ENCODE measurements at regions not wholly inside any gene's neighbourhood (a gene's known extent, or its start where the extent isn't known, plus 50 kb on each side); places are given as distances from the start of the nearest gene placed in this dataset.

DNA sequence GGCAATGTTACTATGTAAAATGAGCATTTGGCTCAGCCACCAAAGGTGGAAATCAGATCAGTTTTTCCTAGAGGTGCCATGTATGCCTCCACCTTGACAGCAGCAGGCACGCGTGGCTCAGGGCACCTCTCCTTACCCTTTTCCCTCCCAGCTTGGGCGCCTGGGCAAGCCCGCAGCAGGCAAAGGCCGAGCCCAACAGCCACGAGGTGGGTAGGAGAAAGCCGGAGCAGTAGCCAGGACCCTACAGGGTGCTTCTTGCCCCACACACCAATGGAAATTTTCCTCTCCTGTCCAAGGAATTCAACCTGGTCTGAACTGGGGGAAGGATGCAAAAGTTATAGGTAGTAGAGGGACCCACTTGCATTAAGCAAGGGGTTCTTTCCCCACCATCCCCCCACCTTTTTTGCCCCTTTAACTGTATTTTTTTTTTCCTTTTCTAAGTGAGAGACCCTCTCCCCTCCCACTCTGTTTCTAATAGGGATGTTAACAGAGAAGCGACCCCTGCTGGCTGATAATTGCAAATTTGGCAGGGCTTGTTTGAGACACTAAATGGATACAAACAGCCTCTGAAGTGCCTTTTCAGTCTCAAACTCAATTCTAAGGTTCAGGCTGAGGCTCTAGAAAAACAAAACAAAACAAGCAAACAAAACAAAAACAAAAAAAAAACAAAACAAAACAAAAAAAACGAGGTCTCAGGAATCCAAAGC is 895.1 kb downstream of the PCDH18 start:
- H3K27me3 ChIP-seq (ENCODE audit: insufficient read depth, poor library complexity, severe bottlenecking) = no peaks in the 10 kb centered on the region
- H3K4me3 ChIP-seq (replicated peaks; ENCODE audit: insufficient read depth, low read length) = no peak overlapping the region
- TF ChIP-seq POLR2AphosphoS5 (IDR thresholded peaks at IDR 0.05; ENCODE audit: low read depth) (no peak), SPI1 (IDR thresholded peaks at IDR 0.05; ENCODE audit: borderline replicate concordance, low read depth) (no peak)
- TF ChIP-seq, protein P1, sequence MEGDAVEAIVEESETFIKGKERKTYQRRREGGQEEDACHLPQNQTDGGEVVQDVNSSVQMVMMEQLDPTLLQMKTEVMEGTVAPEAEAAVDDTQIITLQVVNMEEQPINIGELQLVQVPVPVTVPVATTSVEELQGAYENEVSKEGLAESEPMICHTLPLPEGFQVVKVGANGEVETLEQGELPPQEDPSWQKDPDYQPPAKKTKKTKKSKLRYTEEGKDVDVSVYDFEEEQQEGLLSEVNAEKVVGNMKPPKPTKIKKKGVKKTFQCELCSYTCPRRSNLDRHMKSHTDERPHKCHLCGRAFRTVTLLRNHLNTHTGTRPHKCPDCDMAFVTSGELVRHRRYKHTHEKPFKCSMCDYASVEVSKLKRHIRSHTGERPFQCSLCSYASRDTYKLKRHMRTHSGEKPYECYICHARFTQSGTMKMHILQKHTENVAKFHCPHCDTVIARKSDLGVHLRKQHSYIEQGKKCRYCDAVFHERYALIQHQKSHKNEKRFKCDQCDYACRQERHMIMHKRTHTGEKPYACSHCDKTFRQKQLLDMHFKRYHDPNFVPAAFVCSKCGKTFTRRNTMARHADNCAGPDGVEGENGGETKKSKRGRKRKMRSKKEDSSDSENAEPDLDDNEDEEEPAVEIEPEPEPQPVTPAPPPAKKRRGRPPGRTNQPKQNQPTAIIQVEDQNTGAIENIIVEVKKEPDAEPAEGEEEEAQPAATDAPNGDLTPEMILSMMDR (IDR thresholded peaks at IDR 0.05; ENCODE audit: insufficient read depth, low read length) = peak; percentile 7
- DNase-seq (ENCODE audit: low read depth in 1 of 2, low spot score in 1 of 2) = no peak
- H3K27ac ChIP-seq (replicated peaks) = no peak overlapping the region

DNA sequence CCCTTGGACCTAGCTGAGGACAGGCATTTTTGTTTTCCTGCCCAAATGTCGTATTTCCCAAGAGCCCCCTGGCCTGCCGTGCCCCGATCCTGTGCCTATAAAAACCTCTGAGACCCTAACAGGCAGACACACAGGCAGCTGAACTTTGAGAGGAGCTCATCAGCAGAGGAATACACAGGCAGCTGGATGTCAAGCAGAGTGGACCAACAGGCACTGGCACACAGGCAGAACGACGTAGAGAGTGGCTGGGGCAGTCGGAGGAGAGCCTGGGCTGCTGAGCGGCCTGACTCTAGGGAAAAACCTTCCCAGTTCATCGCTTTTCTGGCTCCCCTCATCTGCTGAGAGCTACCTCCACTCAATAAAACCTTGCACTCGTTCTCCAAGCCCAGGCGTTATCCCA is 896.1 kb downstream of the PCDH18 start:
- no peaks in the 10 kb centered on the region for H3K27me3 ChIP-seq (ENCODE audit: insufficient read depth, poor library complexity, severe bottlenecking)
- TF ChIP-seq SPI1 (IDR thresholded peaks at IDR 0.05; ENCODE audit: borderline replicate concordance, low read depth) = no peak
- TF ChIP-seq POLR2AphosphoS5 (IDR thresholded peaks at IDR 0.05; ENCODE audit: low read depth) = no peak
- no peak for TF ChIP-seq GABPA (IDR thresholded peaks at IDR 0.05; ENCODE audit: low read depth)
- TF ChIP-seq, protein P2, sequence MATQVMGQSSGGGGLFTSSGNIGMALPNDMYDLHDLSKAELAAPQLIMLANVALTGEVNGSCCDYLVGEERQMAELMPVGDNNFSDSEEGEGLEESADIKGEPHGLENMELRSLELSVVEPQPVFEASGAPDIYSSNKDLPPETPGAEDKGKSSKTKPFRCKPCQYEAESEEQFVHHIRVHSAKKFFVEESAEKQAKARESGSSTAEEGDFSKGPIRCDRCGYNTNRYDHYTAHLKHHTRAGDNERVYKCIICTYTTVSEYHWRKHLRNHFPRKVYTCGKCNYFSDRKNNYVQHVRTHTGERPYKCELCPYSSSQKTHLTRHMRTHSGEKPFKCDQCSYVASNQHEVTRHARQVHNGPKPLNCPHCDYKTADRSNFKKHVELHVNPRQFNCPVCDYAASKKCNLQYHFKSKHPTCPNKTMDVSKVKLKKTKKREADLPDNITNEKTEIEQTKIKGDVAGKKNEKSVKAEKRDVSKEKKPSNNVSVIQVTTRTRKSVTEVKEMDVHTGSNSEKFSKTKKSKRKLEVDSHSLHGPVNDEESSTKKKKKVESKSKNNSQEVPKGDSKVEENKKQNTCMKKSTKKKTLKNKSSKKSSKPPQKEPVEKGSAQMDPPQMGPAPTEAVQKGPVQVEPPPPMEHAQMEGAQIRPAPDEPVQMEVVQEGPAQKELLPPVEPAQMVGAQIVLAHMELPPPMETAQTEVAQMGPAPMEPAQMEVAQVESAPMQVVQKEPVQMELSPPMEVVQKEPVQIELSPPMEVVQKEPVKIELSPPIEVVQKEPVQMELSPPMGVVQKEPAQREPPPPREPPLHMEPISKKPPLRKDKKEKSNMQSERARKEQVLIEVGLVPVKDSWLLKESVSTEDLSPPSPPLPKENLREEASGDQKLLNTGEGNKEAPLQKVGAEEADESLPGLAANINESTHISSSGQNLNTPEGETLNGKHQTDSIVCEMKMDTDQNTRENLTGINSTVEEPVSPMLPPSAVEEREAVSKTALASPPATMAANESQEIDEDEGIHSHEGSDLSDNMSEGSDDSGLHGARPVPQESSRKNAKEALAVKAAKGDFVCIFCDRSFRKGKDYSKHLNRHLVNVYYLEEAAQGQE (IDR thresholded peaks at IDR 0.05; ENCODE audit: insufficient replicate concordance, low read depth) = no peak
- TF ChIP-seq, protein P1 (IDR thresholded peaks at IDR 0.05; ENCODE audit: insufficient read depth, low read length) = no peak
- no peak overlapping the region for H3K4me3 ChIP-seq (replicated peaks; ENCODE audit: insufficient read depth, low read length)
- no peak overlapping the region for H3K27ac ChIP-seq (replicated peaks)
- no peak for DNase-seq (ENCODE audit: low read depth in 1 of 2, low spot score in 1 of 2)

DNA sequence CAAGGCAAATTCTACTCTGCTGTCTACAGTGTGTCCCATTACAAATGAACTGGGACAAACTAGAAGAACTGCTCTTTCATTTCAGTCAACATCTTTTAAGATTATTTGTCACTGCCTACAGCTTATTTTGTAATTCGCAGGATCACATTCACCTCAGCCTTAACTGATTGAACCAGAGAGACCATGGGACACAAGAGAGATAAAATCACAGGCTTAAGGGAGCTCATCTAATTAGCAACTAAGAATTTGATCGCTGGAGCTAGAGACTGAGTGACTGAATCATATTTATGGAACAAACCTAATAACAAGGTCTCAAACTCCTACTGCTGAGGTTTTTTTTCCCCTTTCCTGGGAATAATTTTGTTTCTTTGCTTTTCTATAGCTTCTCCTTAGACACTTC is 898.2 kb downstream of the PCDH18 start:
- TF ChIP-seq, protein P2 (IDR thresholded peaks at IDR 0.05; ENCODE audit: insufficient replicate concordance, low read depth) = no peak
- TF ChIP-seq POLR2AphosphoS5 (IDR thresholded peaks at IDR 0.05; ENCODE audit: low read depth) (no peak), GABPA (IDR thresholded peaks at IDR 0.05; ENCODE audit: low read depth) (no peak), SPI1 (IDR thresholded peaks at IDR 0.05; ENCODE audit: borderline replicate concordance, low read depth) (no peak)
- TF ChIP-seq, protein P1 (IDR thresholded peaks at IDR 0.05; ENCODE audit: insufficient read depth, low read length) = no peak
- Histone ChIP-seq H3K27me3 (ENCODE audit: insufficient read depth, poor library complexity, severe bottlenecking) (no peaks in the 10 kb centered on the region), H3K27ac (replicated peaks) (no peak overlapping the region), H3K4me3 (replicated peaks; ENCODE audit: insufficient read depth, low read length) (no peak overlapping the region)
- DNase-seq (ENCODE audit: low read depth in 1 of 2, low spot score in 1 of 2) = no peak

DNA sequence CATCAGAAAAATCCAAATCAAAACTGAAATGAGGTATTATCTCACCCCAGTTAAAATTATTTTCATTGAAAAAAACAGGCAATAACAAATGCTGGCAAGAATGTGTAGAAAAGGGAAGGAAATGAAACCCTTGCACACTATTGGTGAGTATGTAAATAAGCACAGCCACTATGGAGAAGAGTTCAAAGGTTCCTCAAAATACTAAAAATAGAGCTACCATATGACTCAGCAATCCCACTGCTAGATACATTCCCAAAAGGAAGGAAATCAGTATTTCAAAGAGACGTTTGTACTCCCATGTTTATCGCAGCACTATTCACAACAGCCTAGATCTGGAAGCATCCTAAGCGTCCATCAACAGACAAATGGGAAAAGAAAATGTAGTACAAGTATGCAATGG is 932.4 kb downstream of the PCDH18 start:
- H3K27ac ChIP-seq (replicated peaks) = no peak overlapping the region
- TF ChIP-seq POLR2AphosphoS5 (IDR thresholded peaks at IDR 0.05; ENCODE audit: low read depth) (no peak), GABPA (IDR thresholded peaks at IDR 0.05; ENCODE audit: low read depth) (no peak), SPI1 (IDR thresholded peaks at IDR 0.05; ENCODE audit: borderline replicate concordance, low read depth) (no peak)
- TF ChIP-seq, protein P1 (IDR thresholded peaks at IDR 0.05; ENCODE audit: insufficient read depth, low read length) = no peak
- TF ChIP-seq, protein P2 (IDR thresholded peaks at IDR 0.05; ENCODE audit: insufficient replicate concordance, low read depth) = no peak
- no peak for DNase-seq (ENCODE audit: low read depth in 1 of 2, low spot score in 1 of 2)
- no peaks in the 10 kb centered on the region for H3K27me3 ChIP-seq (ENCODE audit: insufficient read depth, poor library complexity, severe bottlenecking)
- H3K4me3 ChIP-seq (replicated peaks; ENCODE audit: insufficient read depth, low read length) = no peak overlapping the region

Data from HL-60 (cell line).